ENCODE measurements at regions not wholly inside any gene's neighbourhood (a gene's known extent, or its start where the extent isn't known, plus 50 kb on each side); places are given as distances from the start of the nearest gene placed in this dataset.

GRCh38 chr5:56346741-56347535 lies 113.8 kb upstream of the ANKRD55 start:
- TF ChIP-seq CTCF (IDR thresholded peaks at IDR 0.05; ENCODE audit: insufficient read depth, low read depth, low read length, missing control alignments) = no peak
- H3K4me3 ChIP-seq (ENCODE audit: low read length) = no peak overlapping the region
- peak; percentile 96 for DNase-seq (ENCODE audit: low read depth)

GRCh38 chr5:56346044-56346710 lies 113.0 kb upstream of the ANKRD55 start:
- no peak overlapping the region for H3K4me3 ChIP-seq (ENCODE audit: low read length)
- no peak for DNase-seq (ENCODE audit: low read depth)
- TF ChIP-seq CTCF (IDR thresholded peaks at IDR 0.05; ENCODE audit: insufficient read depth, low read depth, low read length, missing control alignments) = no peak

DNA sequence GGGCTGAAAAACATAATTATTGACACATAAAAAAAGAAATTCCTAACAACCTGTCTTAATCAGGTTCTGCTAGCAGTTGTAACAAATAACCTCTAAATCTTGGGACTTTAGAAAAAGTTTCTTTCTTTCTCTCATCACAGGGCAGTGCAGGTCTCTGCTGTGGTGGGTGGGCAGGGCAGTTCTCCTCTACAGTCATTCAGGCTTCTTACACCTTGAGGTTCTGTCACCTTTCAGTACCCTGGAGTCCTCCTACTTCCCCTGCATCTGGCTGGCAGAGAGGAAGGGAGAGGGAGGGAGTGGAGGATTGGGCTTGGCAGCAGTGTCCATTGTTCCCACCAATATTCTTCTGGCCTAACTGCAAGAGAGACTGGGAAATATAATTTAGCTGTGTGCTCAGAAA lies 112.2 kb upstream of the ANKRD55 start:
- TF ChIP-seq CTCF (IDR thresholded peaks at IDR 0.05; ENCODE audit: insufficient read depth, low read depth, low read length, missing control alignments) = no peak
- H3K4me3 ChIP-seq (ENCODE audit: low read length) = no peak overlapping the region
- no peak for DNase-seq (ENCODE audit: low read depth)

DNA sequence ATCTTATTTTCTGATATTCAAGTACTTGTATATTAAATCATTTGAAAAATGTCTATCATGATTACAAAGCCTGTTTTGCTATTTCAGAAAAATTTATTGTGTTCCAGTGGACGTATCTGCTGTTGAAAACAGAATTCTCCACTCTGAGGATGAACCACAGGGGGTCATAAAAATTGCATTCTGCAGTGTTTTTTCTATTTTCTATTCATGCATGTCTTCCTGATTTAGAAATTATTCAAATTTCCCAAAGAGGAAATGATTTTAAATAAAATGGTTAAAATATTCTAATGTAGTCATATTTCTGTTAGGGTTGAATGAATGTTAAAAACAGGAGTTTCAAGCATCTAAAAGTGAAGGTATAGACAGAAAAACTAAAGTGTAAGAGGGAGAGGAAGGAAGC lies 111.5 kb upstream of the ANKRD55 start:
- no peak overlapping the region for H3K4me3 ChIP-seq (ENCODE audit: low read length)
- DNase-seq (ENCODE audit: low read depth) = no peak
- TF ChIP-seq CTCF (IDR thresholded peaks at IDR 0.05; ENCODE audit: insufficient read depth, low read depth, low read length, missing control alignments) = no peak

GRCh38 chr5:56343988-56344387 lies 110.9 kb upstream of the ANKRD55 start:
- TF ChIP-seq CTCF (IDR thresholded peaks at IDR 0.05; ENCODE audit: insufficient read depth, low read depth, low read length, missing control alignments) = no peak
- no peak overlapping the region for H3K4me3 ChIP-seq (ENCODE audit: low read length)
- no peak for DNase-seq (ENCODE audit: low read depth)

DNA sequence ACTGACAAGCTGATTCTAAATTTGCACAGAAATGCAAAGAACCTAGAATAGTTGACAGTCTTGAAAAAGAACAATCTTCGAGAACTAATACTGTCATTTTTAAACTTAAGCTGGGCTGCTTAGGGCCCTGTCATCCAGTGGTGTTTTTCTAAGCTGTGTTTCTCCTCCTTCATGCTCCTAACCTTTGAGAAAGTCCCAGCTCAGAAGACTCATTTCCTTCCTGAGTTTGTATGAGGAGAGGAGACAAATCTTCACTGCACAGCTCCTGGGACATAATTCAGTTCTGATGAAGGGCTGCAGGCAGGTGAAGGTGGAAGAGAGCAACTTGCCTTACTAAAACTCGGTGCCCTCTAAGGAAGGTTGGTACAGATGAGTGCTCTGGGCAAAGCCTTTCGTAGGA lies 109.5 kb upstream of the ANKRD55 start:
- DNase-seq (ENCODE audit: low read depth) = no peak

More for the DNA sequence above, 109.5 kb upstream of the ANKRD55 start:
- no peak overlapping the region for H3K4me3 ChIP-seq (ENCODE audit: low read length)
- no peak for TF ChIP-seq CTCF (IDR thresholded peaks at IDR 0.05; ENCODE audit: insufficient read depth, low read depth, low read length, missing control alignments)

Data from epithelial cell of esophagus (primary cell).